Fibroblast of skin of scalp (primary cell): ENCODE measurements at regions not wholly inside any gene's neighbourhood (a gene's known extent, or its start where the extent isn't known, plus 50 kb on each side); places are given as distances from the start of the nearest gene placed in this dataset.
"Not testable (repeated sequence)": the region's sequence is repeated elsewhere in the genome, so short reads cannot be mapped to it uniquely, and the experiment has no call there.

Experiments
- DNase-seq: peaks from one replicate; pipeline ENCODE4 v3.0.0-alpha.2; 2013

DNA sequence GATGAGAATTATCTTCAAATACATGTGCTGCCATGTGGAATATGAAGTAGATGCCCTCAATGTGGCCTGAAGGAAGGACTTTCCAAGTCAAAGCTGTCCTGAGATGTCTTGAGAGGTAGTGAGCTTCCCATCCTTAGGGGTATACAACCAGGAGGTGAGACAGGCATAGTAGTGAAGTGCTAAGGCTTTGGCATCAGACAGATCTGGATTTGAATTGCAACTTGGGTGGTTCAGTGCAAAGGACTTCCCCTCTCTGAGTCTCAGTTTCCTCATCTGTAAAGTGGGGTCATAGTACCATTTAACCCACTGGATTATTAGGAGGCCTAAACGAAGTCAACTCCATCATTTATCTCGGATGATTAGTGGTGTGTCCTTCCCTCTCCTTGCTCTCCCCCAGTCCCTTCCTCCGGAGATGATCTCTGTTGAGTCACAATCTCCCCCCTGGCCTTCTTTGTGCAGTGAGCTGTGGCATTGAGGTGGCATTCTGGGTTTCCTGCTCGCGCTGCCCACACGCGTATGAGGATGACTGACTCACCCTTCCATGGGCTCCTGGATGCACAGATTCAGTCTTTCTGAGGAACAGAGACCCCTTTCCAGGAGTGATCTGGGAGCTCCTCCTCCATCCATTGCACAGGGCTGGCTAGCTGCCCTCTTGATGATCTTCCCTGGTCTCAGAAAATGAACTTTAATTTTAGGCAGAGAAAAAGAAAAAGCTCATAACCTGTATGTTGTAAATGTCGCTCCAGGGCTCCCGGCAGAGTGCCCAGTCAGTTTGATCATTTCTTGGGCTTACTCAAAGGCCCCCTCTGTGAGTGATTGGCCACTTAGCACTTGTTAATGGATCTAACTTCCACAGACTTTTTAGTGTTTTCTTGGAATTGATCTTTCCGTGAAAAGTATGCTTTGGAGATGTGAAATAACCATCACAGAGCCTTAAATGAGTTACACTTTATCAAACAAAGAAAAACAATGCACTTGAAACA lies 354.6 kb downstream of the PTPRU start:
- DNase-seq: no peak

DNA sequence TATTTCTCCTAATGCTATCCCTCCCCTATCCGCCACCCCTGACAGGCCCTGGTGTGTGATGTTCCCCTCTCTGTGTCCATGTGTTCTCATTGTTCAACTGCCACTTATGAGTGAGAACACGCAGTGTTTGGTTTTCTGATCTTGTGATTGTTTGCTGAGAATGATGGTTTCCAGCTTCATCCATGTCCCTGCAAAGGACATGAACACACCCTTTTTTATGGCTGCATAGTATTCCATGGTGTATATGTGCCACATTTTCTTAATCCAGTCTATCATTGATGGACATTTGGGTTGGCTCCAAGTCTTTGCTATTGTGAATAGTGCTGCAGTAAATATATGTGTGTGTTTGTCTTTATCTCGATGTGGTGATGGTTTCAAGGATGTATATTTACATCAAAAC lies 353.4 kb downstream of the PTPRU start:
- not testable (repeated sequence) for DNase-seq

DNA sequence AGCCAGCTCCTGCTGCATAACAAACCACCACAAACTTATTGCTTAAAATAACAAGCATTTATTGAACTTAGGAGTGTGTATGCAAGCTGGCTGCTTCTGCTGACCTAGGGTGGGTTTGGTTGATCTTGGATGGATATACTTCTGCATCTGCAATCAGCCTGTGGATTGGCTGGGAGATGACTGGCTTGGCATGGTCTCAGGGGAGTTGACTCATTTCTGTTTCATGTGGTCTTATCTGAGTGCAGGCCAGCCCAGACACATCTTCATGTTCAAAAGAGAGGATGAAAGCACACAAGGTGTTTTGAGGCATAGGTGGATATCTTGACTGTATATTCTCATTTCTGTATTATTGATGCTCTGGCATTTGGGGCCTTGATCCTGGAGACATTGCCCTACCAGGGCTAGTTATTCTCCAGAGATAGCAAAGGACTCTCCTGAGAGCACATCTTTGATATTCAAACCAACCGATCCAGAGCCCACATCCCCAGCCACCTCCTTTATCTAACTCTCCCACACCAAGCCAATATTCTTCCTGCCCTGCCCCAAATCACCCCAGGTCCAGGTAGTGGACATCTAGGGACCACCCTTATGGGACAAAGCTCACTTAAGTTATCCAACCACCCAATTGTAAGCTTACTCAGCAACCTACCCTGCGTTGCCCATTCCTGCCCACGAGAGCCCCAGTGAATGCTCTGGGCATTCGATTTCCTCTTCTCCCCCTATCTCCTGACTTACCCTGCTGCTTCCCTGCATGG lies 350.8 kb downstream of the PTPRU start:
- DNase-seq: no peak

DNA sequence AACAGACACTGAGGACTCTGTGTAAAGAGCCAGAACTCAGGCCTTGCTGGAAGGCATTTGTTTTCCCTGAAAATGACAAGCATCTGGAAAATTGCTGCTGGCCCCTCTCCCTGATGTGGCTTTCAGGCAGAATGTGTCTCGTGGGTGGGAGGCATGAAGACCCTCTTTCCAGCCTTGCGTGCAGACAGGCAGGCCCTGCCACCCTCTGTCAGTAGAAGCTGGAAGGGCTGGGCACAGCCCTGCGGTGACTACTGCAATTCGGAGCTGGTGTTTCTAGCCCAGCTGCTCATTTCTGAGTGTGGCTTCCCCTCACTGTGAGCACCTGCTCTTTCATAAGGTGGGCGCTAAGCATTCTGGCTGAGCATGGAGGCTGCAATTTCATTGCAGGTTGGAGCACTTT lies 349.9 kb downstream of the PTPRU start:
- DNase-seq: no peak

DNA sequence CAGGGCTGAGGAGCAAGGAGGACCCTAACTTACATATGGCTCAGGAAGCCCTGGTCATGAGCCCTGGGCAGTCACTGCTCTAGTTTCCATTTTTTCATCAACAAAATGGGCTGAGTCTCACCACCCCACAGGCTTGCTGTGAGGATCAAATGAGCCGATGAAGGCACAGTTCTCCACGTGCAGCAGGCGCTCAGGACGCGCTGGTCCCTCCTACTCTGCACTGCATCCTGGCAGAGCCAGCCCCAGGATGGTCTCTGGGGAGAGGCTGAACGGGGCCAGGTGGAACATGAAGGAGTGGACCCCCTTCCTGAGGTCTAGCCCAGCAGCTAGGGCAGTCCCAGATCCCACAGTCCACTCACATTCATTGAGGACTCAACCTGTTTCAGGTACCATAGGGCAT lies 349.3 kb downstream of the PTPRU start:
- no peak for DNase-seq

DNA sequence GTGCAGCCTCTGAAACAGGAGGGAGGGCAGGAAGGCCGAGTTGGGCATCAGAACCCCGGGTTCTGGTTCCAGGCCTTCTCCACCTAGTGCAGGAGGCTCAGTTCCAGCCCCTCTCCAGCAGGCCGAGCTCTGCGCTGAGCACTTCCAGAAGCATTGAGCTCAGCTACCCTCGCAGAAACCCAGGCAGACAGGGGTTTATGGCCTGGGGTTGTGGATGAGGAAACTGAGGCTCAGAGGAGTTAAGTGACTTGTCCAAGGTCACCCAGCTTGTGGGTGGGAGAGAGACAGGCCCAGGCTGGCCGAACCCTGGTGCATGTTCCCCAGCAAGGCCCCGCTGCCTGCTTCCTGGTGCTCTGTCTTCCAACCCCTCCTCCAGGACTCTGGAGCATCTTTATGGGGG lies 348.9 kb downstream of the PTPRU start:
- no peak for DNase-seq

DNA sequence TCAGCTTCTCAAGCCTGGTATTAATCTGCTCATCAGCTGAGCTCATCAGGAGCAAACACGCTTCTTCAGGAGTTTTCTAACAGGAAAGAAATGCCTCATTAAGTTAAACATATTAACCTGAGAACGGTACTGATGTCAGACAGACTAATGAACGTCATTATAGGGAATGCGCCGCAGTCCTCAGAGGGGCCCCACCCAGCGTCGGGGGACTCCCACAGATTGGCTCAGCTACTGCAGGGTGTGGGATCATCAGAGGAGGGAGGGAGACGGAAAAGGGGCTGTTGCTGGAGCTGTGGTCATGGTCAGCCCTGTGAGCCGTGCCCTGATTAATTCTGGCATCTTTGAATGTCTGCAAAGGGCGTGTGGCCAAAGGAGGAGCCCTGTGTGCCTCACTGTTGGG lies 348.5 kb downstream of the PTPRU start:
- no peak for DNase-seq

- no peak for DNase-seq
These were observed 348.0 kb downstream of the PTPRU start for GRCh38 chr1:29584362-29584761.

DNA sequence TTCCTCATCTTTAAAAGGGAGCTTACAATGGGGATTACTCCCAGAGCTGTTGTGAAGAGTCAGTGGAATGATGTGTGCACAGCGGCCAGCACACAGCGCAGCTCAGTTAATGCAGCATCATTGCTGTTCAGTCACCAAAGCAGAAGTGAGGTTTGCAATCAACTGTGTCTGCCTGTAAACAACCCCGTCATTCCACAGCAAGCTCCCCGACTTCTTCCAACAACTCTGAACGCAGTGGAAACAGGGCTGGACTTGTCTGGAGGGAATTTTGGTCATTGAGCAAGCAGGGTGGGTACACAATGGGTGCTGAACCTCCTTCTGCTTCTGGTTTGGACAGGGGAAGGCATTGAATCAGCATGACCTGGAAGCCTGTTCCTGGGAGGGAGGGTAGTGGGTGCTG lies 347.4 kb downstream of the PTPRU start:
- DNase-seq: no peak

- no peak for DNase-seq
These were observed 344.9 kb downstream of the PTPRU start for GRCh38 chr1:29581256-29581655.

- peak; percentile 11 for DNase-seq
These were observed 343.6 kb downstream of the PTPRU start for GRCh38 chr1:29579821-29580425.

DNA sequence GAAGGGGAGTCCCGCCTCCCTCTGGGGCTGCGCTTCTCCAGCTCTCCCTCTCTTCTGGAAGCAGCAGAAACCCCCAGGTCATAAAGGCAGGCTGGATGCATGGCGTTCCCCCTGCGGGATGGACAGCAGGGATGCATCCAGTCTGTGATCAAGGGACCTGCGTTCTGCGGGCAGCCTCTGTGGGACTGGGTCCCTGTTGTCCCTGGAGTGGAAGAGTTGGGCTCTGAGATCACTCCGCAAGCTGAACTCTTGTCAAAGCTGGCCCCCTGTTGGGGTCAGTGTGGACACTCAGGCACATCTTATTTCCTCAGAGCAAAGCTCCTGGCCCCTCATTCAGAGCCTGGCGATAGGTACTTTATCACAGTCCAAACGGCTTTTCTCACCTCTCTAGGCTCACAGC lies 341.2 kb downstream of the PTPRU start:
- no peak for DNase-seq

GRCh38 chr1:29576510-29576909 lies 340.2 kb downstream of the PTPRU start:
- DNase-seq: no peak

DNA sequence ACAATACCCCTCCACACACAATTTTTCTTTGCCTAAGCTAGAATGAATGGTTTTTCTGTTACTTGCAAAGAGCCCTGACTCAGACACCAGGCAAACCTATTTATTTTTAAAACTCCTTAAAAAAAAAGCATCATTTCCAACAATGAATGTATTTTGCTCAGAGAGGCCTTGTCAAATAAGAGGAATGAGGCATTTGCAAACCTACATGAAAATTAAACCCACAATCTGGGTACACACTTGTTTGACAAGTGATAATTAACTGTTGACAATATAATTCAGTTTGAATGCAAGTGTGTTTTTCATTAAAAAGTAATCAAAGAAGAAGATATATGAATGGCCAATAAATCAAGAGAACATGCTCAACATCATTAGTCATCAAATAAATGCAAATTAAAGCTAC lies 339.5 kb downstream of the PTPRU start:
- no peak for DNase-seq

DNA sequence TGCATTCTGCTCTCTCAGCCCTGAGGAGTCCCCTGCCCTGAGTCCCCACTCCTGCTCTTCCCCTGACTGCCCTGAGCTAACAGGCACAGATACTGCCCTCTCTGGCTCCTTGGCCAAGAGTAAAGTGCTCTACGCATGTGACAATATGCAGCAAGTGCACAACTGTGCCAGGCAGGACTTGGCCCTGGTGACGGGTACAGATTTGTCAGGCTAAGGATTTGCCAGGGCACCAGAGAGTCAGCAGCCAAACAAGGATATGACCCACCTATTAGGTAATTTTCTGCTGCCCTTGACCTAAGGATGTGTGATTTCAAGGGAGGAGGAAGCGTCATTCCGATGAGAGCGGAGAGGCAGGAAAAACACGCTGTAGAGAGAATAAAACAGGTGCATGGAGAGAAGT lies 339.0 kb downstream of the PTPRU start:
- DNase-seq: no peak

GRCh38 chr1:29574871-29575270 lies 338.5 kb downstream of the PTPRU start:
- no peak for DNase-seq

DNA sequence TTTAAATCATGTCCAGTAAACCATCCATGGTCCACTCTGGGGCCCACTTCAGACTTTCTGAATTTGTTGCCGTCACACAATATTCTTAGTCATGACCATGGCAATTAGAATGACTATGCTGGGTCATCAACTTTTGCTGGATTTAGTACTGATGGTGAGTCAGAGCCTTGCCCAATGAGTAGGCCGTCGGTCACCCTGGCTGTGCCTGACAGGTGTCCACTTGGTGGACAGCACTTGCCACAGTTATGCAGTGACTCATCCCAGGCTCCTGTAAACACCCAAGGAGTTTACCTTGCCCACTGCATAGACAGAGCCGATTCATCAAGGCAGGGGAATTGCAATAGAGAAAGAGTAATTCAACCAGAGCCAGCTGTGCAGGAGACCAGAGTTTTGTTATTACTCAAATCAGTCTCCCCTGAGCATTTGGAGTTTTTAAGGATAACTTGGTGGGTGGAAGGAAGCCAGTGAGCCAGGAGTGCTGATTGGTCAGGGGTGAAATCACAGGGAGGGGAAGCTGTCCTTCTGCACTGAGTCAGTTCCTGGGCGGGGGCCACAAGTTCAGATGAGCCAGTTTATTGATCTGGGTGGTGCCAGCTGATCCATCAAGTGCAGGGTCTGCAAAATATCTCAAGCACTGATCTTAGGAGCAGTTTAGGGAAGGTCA lies 333.8 kb downstream of the PTPRU start:
- DNase-seq: peak; percentile 22

- no peak for DNase-seq
These were observed 330.9 kb downstream of the PTPRU start for GRCh38 chr1:29567257-29567656.

DNA sequence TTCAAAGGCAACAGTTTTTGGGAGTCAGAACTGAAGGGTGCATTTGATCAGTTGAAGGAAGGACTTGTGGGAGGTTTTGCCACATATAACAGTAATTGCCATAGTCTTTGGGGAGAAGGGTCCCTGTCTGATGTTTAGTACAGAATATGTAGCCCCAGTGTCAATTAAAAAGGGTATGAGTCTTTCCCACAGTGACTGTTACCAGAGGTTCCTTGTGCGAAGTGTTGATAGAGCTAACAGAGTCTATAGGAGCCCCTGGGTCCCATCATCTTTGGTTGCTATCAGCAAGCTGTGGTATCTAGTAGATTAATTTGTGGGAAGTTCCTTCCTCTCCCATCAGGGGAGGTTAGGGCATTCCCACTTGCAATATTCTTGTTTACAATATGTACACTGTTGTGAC lies 329.2 kb downstream of the PTPRU start:
- DNase-seq: no peak

- DNase-seq: no peak
These were observed 327.2 kb downstream of the PTPRU start for GRCh38 chr1:29563571-29563970.

DNA sequence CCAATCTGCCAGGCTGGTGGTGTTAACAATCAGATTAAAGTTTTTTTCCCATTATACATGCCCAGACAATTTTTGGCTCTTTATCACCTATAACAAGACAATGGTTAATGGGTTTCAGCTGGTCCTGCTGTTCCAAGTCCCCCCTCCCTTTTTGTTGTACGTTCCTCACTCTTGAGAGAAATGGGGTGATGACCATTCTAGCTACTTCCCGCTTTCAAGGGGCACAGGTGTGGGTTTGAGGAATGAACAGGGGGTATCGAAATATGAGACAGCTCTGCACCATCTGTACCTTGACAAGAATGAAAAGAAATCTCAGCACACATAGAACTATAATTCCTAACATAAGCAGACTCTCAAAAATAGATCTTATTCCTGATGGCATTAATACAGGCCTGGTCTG lies 326.8 kb downstream of the PTPRU start:
- no peak for DNase-seq

DNA sequence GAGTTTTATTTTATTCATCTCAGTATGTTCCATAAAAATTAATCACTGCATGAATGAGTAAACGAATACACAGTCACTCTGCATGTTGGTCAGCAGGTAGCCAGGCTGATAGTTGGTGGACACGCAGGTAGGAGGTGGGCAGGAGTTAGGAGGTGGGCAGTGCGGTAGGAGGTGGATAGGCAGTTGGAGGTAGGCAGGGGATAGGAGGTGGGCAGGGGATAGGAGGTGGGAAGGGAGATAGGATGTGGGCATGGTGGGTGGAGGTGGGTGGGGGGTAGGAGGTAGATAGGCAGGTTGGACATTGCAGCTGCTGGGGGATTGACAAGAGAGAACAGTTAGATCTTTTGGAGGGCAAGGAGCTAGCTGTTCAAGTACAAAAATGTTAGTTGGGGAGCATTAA lies 322.7 kb downstream of the PTPRU start:
- no peak for DNase-seq
